ENCODE measurements at regions not wholly inside any gene's neighbourhood (a gene's known extent, or its start where the extent isn't known, plus 50 kb on each side); places are given as distances from the start of the nearest gene placed in this dataset.

- no peak for ATAC-seq
- no peaks in the 10 kb centered on the region for H3K36me3 Mint-ChIP-seq
- TF ChIP-seq ATF6 (CRISPR knock-in tag; IDR thresholded peaks at IDR 0.05) (no peak), SMAD4 (CRISPR knock-in tag; IDR thresholded peaks at IDR 0.05) (no peak), TEAD4 (CRISPR knock-in tag; IDR thresholded peaks at IDR 0.05) (no peak), ZNF423 (CRISPR knock-in tag; IDR thresholded peaks at IDR 0.05) (no peak), ARID4B (CRISPR knock-in tag; IDR thresholded peaks at IDR 0.05; ENCODE audit: borderline replicate concordance) (no peak), NFATC4 (CRISPR knock-in tag; IDR thresholded peaks at IDR 0.05) (no peak), ZNF512 (CRISPR knock-in tag; IDR thresholded peaks at IDR 0.05; ENCODE audit: borderline replicate concordance) (no peak), SOX15 (CRISPR knock-in tag; IDR thresholded peaks at IDR 0.05) (no peak), ZNF317 (CRISPR knock-in tag; IDR thresholded peaks at IDR 0.05; ENCODE audit: borderline replicate concordance, low read depth) (no peak), ZNF138 (CRISPR knock-in tag; conservative IDR thresholded peaks at IDR 0.05) (no peak), E2F5 (CRISPR knock-in tag; IDR thresholded peaks at IDR 0.05) (no peak), STAT6 (CRISPR knock-in tag; conservative IDR thresholded peaks at IDR 0.05; ENCODE audit: low read depth) (no peak), TP53 (CRISPR knock-in tag; IDR thresholded peaks at IDR 0.05) (no peak), ESRRA (CRISPR knock-in tag; IDR thresholded peaks at IDR 0.05; ENCODE audit: borderline replicate concordance) (no peak), NFE2L1 (CRISPR knock-in tag; IDR thresholded peaks at IDR 0.05) (no peak), SP1 (CRISPR knock-in tag; conservative IDR thresholded peaks at IDR 0.05) (no peak), ZNF416 (CRISPR knock-in tag; IDR thresholded peaks at IDR 0.05) (no peak)
- TF ChIP-seq, protein P1, sequence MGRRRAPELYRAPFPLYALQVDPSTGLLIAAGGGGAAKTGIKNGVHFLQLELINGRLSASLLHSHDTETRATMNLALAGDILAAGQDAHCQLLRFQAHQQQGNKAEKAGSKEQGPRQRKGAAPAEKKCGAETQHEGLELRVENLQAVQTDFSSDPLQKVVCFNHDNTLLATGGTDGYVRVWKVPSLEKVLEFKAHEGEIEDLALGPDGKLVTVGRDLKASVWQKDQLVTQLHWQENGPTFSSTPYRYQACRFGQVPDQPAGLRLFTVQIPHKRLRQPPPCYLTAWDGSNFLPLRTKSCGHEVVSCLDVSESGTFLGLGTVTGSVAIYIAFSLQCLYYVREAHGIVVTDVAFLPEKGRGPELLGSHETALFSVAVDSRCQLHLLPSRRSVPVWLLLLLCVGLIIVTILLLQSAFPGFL (CRISPR knock-in tag; IDR thresholded peaks at IDR 0.05; ENCODE audit: borderline replicate concordance) = no peak
- TF ChIP-seq, protein P2, sequence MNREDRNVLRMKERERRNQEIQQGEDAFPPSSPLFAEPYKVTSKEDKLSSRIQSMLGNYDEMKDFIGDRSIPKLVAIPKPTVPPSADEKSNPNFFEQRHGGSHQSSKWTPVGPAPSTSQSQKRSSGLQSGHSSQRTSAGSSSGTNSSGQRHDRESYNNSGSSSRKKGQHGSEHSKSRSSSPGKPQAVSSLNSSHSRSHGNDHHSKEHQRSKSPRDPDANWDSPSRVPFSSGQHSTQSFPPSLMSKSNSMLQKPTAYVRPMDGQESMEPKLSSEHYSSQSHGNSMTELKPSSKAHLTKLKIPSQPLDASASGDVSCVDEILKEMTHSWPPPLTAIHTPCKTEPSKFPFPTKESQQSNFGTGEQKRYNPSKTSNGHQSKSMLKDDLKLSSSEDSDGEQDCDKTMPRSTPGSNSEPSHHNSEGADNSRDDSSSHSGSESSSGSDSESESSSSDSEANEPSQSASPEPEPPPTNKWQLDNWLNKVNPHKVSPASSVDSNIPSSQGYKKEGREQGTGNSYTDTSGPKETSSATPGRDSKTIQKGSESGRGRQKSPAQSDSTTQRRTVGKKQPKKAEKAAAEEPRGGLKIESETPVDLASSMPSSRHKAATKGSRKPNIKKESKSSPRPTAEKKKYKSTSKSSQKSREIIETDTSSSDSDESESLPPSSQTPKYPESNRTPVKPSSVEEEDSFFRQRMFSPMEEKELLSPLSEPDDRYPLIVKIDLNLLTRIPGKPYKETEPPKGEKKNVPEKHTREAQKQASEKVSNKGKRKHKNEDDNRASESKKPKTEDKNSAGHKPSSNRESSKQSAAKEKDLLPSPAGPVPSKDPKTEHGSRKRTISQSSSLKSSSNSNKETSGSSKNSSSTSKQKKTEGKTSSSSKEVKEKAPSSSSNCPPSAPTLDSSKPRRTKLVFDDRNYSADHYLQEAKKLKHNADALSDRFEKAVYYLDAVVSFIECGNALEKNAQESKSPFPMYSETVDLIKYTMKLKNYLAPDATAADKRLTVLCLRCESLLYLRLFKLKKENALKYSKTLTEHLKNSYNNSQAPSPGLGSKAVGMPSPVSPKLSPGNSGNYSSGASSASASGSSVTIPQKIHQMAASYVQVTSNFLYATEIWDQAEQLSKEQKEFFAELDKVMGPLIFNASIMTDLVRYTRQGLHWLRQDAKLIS (CRISPR knock-in tag; IDR thresholded peaks at IDR 0.05; ENCODE audit: borderline replicate concordance) = no peak
- TF ChIP-seq, protein P3, sequence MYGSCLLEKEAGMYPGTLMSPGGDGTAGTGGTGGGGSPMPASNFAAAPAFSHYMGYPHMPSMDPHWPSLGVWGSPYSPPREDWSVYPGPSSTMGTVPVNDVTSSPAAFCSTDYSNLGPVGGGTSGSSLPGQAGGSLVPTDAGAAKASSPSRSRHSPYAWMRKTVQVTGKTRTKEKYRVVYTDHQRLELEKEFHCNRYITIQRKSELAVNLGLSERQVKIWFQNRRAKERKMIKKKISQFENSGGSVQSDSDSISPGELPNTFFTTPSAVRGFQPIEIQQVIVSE (CRISPR knock-in tag; IDR thresholded peaks at IDR 0.05; ENCODE audit: borderline replicate concordance) = no peak
- H3K9me3 Mint-ChIP-seq = peaks cover 8% of the 10 kb centered on the region
- DNase-seq (ENCODE audit: low spot score) = no peak
- no peak overlapping the region for H3K4me3 Mint-ChIP-seq
- CTCF ChIA-PET = no interaction called here
- peaks cover 4% of the 10 kb centered on the region; the same call in 1 of the 2 replicates for H3K27me3 Mint-ChIP-seq (ENCODE audit: low read depth)
- H3K27ac Mint-ChIP-seq = no peak overlapping the region
- no peaks in the 10 kb centered on the region for H3K4me1 Mint-ChIP-seq
- POLR2A ChIA-PET = no interaction called here
These were observed 68.0 kb upstream of the ACAN start for GRCh38 chr15:88735212-88735611.

Measured in WTC11 (cell line).